HEK293T (cell line): ENCODE measurements at regions not wholly inside any gene's neighbourhood (a gene's known extent, or its start where the extent isn't known, plus 50 kb on each side); places are given as distances from the start of the nearest gene placed in this dataset.

ENCODE experiments used
- ARNT ChIP-seq: fragments of 450-650 bp; IDR thresholded peaks from 2 replicates; pipeline ENCODE4 v1.6.1; 2017; ENCODE audit warnings: mild to moderate bottlenecking
- FOXK2 ChIP-seq: fragments of 450-650 bp; IDR thresholded peaks from 2 replicates; pipeline ENCODE4 v1.6.1; 2016; ENCODE audit warnings: mild to moderate bottlenecking
- L3MBTL2 ChIP-seq: fragments of 450-650 bp; conservative IDR thresholded peaks from 2 replicates; pipeline ENCODE4 v1.6.1; 2016; ENCODE audit warnings: mild to moderate bottlenecking
- PKNOX1 ChIP-seq: fragments of 450-650 bp; IDR thresholded peaks from 2 replicates; pipeline ENCODE4 v1.6.1; 2016
- SP1 ChIP-seq: fragments of 450-650 bp; IDR thresholded peaks from 2 replicates; pipeline ENCODE4 v1.6.1; 2017
- SUZ12 ChIP-seq: fragments of 450-650 bp; IDR thresholded peaks from 2 replicates; pipeline ENCODE4 v1.6.1; 2016; ENCODE audit warnings: mild to moderate bottlenecking
- ZNF384 ChIP-seq: fragments of 450-650 bp; IDR thresholded peaks from 2 replicates; pipeline ENCODE4 v1.6.1; 2016

GRCh38 chr6:14350210-14350609 is 232.6 kb downstream of the CD83 start:
- TF ChIP-seq ZNF384, result no peak
- no peak for TF ChIP-seq SP1
- TF ChIP-seq ARNT, result no peak
- no peak for TF ChIP-seq PKNOX1
- TF ChIP-seq FOXK2, result no peak
- TF ChIP-seq SUZ12, result no peak
- no peak for TF ChIP-seq L3MBTL2
